Natural killer cell treated with Interleukin-12 subunit alpha and Interleukin-12 subunit beta and Interleukin-15 and Interleukin-18, amount 100 ng/mL, for 72 hours (primary cell): ENCODE measurements at regions not wholly inside any gene's neighbourhood (a gene's known extent, or its start where the extent isn't known, plus 50 kb on each side); places are given as distances from the start of the nearest gene placed in this dataset.

Experiments
- ATAC-seq, 2 donors: fragments of 150-1000 bp; cut with Tn5 transposase in 1 of 2; sonication (Bioruptor Pico), chemical (Tn5 transposase) in 1 of 2; 2 replicates each; pipeline ENCODE4 v1.10.0; 2021
- DNase-seq: peaks from one replicate; pipeline ENCODE4 v3.0.0; 2022; ENCODE audit warnings: low spot score
- H3K27ac Mint-ChIP-seq, 2 donors: 1 replicate in 1 of 2; 2 replicates in 1 of 2; pipeline ENCODE4 v1.8.0; 2022; ENCODE audit warnings: mixed read lengths in 2 of 2, mild to moderate bottlenecking in 1 of 2, moderate library complexity in 1 of 2
- H3K27me3 Mint-ChIP-seq, 2 donors: 1 replicate in 1 of 2; 2 replicates in 1 of 2; pipeline ENCODE4 v1.8.0; 2022; ENCODE audit warnings: mixed read lengths in 2 of 2
- H3K36me3 Mint-ChIP-seq: one replicate; pipeline ENCODE4 v1.8.0; 2022; ENCODE audit warnings: mixed read lengths
- H3K4me1 Mint-ChIP-seq, 2 donors: 1 replicate in 1 of 2; 2 replicates in 1 of 2; pipeline ENCODE4 v1.8.0; 2022; ENCODE audit warnings: low read depth in 2 of 2, mixed read lengths in 2 of 2, mild to moderate bottlenecking in 1 of 2
- H3K4me3 Mint-ChIP-seq: one replicate; pipeline ENCODE4 v1.8.0; 2022; ENCODE audit warnings: mixed read lengths
- H3K9me3 Mint-ChIP-seq: 2 replicates; pipeline ENCODE4 v1.8.0; 2022; ENCODE audit warnings: mixed read lengths

DNA sequence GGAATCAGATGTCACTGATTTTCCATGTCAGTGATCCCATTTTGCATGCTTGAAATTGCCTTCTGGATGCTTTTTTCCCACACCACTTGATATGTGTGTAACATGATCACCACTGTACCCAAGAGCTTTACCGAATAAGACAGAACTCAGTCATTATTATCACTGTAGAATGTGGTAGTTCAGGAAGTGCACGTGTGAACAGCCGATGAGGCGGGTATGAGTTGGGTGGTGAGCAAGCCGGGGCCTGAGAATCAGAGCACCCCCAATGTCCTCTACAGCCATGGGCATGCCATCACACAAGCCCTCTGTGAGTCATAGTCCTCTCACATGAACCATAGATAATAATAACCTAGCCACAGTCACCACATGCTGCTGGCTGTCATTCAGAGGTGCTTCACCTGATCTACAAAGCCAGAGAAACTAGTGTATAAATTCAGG is 470.8 kb downstream of the SOX2 start:
- no peak for DNase-seq
- H3K4me1 Mint-ChIP-seq, result no peaks in the 10 kb centered on the region
- no peak for ATAC-seq

DNA sequence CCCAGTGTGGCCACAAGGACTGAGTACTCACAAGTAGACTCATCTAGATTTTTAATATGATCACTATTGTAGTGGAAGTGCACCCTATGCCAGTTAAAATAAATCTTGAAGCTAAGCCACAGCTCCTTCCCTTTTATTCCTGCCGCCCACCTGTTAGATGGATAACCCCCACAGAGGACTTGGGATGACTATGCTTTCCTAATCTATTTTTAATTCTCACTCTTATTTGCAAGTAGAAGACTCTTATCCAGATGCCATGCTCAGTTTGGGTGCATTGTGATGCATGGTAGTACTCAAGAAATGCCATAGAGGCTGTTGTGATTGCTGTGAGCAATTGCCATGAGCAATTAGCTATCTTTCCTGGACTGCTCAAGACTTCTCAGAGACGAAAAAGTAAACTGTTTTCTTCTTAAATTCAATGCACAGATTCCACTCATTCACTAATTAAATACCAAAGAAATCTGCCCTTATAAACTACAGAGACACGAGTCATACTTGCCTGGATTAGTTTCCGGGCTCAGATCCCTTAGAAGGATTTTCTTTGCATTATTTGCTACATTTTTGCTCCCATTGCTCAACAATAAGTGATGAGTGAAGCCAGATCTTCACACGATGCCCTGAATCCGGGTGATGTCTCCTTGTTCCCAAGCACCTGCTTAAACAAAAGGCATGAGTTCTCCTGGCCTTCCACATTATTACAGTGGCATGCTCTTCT is 472.1 kb downstream of the SOX2 start:
- Mint-ChIP-seq H3K9me3 (peaks cover 8% of the 10 kb centered on the region), H3K36me3 (no peaks in the 10 kb centered on the region), H3K4me3 (no peak overlapping the region), H3K27ac (no peak overlapping the region), H3K4me1 (no peaks in the 10 kb centered on the region), H3K27me3 (no peaks in the 10 kb centered on the region)
- DNase-seq, result no peak
- no peak for ATAC-seq

More for the DNA sequence above, 470.8 kb downstream of the SOX2 start:
- Mint-ChIP-seq H3K36me3 (no peaks in the 10 kb centered on the region), H3K4me3 (no peak overlapping the region), H3K9me3 (peaks cover 6% of the 10 kb centered on the region), H3K27me3 (no peaks in the 10 kb centered on the region), H3K27ac (no peak overlapping the region)

DNA sequence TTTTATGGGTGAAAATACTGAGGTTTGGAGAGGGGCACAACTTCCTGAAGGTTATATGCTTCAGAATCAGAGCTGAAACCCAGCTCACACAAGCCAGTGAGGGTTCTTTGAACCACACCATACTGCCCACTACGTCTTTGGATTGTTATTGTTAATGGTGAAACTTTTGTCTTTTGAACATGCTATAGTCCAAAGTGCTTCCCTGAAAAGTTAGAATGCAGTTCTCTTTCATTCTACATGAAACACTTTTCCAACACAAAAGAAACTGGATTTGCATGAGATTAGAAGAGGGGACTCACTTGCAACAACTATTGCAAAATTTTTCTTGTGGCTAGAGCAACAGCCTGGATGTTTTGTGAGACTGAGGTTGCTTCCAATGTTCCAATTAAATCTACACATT is 473.6 kb downstream of the SOX2 start:
- ATAC-seq, result no peak
- H3K36me3 Mint-ChIP-seq, result no peaks in the 10 kb centered on the region
- H3K27ac Mint-ChIP-seq, result no peak overlapping the region
- H3K4me1 Mint-ChIP-seq, result no peaks in the 10 kb centered on the region
- H3K9me3 Mint-ChIP-seq, result peaks cover 8% of the 10 kb centered on the region
- no peak overlapping the region for H3K4me3 Mint-ChIP-seq
- DNase-seq, result no peak
- H3K27me3 Mint-ChIP-seq, result no peaks in the 10 kb centered on the region

DNA sequence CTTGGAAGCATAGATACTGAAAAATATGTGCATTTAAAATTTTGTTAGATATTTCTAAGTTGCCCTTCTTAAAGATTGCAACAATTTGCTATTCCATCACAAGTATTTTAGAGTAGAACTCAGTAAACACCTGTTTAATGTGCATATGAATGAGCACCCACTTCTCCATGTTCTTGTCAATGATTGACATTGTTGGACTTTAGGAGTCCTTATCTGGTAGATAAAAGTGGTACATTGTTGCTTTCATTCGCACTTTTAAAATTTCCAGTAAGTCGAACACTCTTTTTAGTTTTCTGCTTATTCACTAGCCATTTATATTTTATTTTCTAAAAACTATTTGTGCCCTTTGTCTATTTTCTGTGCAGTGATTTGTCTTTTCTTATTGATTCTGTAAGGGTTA is 478.3 kb downstream of the SOX2 start:
- Mint-ChIP-seq H3K36me3 (no peaks in the 10 kb centered on the region), H3K27ac (no peak overlapping the region), H3K9me3 (peaks cover 4% of the 10 kb centered on the region), H3K4me1 (no peaks in the 10 kb centered on the region), H3K4me3 (no peak overlapping the region), H3K27me3 (no peaks in the 10 kb centered on the region)
- DNase-seq (no peak), ATAC-seq (no peak)

DNA sequence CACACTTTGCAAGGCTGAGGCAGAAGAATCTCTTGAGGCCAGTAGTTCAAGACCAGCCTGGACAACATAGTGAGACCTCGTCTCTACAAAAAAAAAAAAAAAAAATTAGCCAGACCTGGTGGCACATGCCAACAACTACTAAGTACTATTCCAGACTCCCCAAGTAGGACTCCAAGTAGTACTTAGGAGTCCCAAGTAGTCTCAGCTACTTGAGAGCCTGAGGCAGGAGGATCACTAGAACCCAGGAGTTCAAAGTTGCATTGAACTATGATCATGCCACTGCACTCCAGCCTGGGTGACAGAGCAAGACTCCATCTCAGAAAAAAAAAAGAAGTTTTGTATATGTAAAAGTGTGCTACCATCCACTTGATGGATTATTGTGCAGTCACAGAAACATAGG is 486.6 kb downstream of the SOX2 start:
- Mint-ChIP-seq H3K4me3 (no peak overlapping the region), H3K27me3 (no peaks in the 10 kb centered on the region), H3K36me3 (no peaks in the 10 kb centered on the region), H3K27ac (no peak overlapping the region), H3K4me1 (no peaks in the 10 kb centered on the region), H3K9me3 (no peaks in the 10 kb centered on the region)
- no peak for DNase-seq
- no peak for ATAC-seq

DNA sequence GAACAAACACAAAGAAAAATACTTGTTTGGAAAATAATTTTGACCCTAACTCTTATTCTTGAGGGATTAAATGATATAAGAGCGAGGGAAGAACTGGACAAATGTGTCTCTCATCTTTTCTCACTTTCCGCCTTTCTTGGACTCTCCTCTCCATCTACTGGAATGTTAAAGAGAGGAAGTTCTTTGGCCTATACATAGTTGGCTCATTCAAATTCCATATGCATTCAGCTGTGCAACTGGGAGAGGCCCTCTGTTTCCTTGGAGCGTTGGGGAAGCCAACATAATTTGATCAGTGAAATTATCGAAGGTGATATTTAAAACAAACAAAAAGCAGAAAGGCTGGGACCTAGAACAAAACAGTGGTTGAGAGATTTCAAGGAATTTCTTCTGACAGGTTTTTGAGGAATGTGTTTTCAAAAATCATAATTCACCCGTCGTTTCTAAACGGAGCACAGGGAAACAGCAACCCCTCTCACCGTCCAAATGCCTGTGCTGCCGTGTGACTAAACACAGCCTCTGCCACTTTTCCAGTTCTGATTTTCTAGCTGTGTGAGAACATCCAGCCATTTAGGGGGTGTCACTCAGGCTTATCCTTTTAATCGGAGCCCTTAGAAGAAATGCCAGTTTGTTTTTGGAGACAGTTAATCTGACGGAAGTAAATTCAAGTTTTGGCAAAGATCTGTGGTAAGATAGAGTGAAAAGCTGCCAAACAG is 489.9 kb downstream of the SOX2 start:
- Mint-ChIP-seq H3K27ac (no peak overlapping the region), H3K4me1 (no peaks in the 10 kb centered on the region), H3K36me3 (no peaks in the 10 kb centered on the region), H3K9me3 (no peaks in the 10 kb centered on the region), H3K27me3 (no peaks in the 10 kb centered on the region), H3K4me3 (no peak overlapping the region)
- no peak for ATAC-seq
- DNase-seq, result no peak

DNA sequence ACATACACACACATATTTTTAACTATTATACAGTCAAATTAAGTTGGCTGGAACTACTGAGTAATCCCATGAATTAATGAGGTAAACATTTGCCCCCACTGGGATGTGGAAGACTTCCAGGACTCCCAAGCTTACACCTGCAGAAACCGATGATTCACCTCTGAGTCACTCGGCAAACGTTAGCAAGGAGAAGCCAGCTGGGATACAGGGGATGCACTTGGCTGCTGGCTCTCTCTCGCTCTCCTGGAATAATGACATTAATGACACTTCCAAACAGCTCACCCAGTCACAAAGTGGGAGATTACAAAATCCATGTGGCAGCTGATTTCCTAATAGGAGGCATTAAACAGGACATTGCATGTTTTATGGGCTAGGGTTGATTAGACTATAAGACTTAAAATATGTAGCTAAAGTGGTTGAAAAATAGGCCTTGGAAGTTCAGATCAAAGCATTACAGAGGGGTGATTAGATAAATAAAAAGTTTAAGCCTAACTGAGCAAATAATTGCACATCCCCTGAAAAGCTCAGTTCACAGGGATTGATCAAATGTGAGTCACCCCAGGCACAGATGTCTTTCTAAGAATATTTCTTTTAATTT is 500.9 kb downstream of the SOX2 start:
- ATAC-seq, result no peak

DNA sequence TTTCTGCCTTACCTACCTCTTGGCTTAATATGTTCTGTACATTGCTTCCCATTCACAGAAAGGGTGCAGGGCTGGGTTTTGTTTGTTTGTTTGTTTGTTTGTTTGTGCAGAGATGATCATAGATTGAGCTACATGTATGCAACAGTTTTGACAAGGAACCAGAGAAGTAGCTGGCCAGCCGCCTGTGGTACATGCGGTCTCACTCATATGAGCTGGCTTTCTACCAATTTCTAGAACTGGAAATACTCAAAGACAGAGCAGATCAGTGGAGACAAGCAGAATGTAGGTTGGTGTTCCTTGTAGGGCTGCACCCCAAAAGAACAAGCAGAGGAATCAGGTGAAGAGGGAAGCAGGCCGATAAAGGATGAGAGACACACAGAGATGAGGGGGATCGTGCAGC is 502.7 kb downstream of the SOX2 start:
- ATAC-seq, result no peak
- Mint-ChIP-seq H3K9me3 (peaks cover 7% of the 10 kb centered on the region), H3K4me3 (no peak overlapping the region), H3K4me1 (no peaks in the 10 kb centered on the region), H3K36me3 (no peaks in the 10 kb centered on the region), H3K27ac (no peak overlapping the region), H3K27me3 (no peaks in the 10 kb centered on the region)
- DNase-seq, result no peak

More for the DNA sequence above, 500.9 kb downstream of the SOX2 start:
- DNase-seq, result no peak
- H3K27ac Mint-ChIP-seq, result no peak overlapping the region
- H3K27me3 Mint-ChIP-seq, result no peaks in the 10 kb centered on the region
- peaks cover 7% of the 10 kb centered on the region for H3K9me3 Mint-ChIP-seq
- H3K4me1 Mint-ChIP-seq, result no peaks in the 10 kb centered on the region
- no peak overlapping the region for H3K4me3 Mint-ChIP-seq
- H3K36me3 Mint-ChIP-seq, result no peaks in the 10 kb centered on the region

DNA sequence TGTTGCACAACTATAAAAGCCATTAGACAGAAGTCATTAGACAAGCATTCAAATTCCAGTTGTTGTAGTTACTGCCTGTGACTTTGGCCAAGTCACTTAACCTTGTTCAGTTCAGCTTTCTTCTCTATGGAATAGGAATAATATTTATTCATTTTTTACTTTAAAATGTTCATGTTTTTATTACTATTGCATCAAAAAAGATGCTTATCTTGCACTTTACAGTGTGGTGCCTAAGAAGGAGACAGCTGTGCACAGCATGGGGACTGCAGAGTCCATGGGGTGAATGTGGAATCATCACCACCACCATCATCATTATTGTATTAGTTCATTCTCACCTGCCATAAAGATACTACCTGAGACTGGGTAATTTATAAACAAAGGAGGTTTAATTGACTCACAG is 504.2 kb downstream of the SOX2 start:
- DNase-seq (no peak), ATAC-seq (no peak)
- H3K27me3 Mint-ChIP-seq, result no peaks in the 10 kb centered on the region
- no peaks in the 10 kb centered on the region for H3K36me3 Mint-ChIP-seq
- H3K9me3 Mint-ChIP-seq, result peaks cover 7% of the 10 kb centered on the region
- no peak overlapping the region for H3K27ac Mint-ChIP-seq
- H3K4me3 Mint-ChIP-seq, result no peak overlapping the region
- H3K4me1 Mint-ChIP-seq, result no peaks in the 10 kb centered on the region

DNA sequence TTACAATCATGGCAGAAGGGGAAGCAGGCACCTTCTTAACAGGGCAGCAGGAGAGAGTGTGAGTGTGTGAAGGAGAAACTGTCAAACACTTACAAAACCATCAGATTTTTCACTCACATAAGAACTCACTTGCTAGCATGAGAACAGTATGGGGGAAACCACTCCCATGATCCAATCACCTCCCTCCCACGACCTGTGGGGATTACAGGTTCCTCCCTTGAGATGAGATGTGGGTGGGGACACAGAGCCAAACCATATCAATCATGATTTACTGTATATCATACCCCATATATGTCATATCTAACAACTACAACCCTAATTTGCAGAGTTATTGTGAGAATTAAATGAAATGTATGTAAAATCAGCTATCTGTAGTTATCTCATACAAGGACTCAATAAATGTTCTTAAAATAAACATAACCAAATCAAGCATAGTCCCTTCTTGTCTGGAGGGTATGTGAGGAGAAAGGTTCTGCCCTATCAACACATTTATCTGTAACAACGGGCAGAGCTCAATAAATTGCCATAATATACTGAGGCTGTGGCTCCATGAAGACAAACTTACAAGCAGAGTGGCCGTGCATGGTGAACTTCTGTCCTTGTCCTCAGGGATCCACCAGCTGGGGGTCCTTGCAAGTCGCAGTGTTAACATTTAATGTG is 504.7 kb downstream of the SOX2 start:
- ATAC-seq (no peak), DNase-seq (no peak)
- Mint-ChIP-seq H3K9me3 (peaks cover 4% of the 10 kb centered on the region), H3K4me1 (no peaks in the 10 kb centered on the region), H3K27ac (no peak overlapping the region), H3K27me3 (no peaks in the 10 kb centered on the region), H3K4me3 (no peak overlapping the region), H3K36me3 (no peaks in the 10 kb centered on the region)

DNA sequence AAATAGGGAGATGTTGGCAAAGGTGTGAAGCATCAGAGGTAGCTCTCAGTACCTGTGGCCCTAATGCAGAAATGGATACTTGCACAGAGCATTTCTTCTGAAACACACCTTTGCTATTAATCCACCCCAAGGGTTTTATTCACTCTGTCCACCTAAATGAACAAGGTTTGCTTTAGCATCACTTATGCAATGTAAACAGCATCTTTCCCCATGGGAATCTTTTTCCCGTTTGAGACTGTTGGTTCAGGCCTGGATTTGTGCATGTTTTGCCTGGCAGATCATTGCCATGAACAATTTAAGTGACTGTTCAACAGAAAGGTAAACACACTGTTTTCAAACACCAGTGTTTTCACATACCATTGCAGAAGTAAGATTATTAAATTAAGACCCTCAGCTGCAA is 508.3 kb downstream of the SOX2 start:
- H3K27ac Mint-ChIP-seq, result no peak overlapping the region
- DNase-seq (no peak), ATAC-seq (no peak)
- H3K4me3 Mint-ChIP-seq, result no peak overlapping the region
- H3K36me3 Mint-ChIP-seq, result no peaks in the 10 kb centered on the region
- no peaks in the 10 kb centered on the region for H3K27me3 Mint-ChIP-seq
- no peaks in the 10 kb centered on the region for H3K4me1 Mint-ChIP-seq
- H3K9me3 Mint-ChIP-seq, result peaks cover 3% of the 10 kb centered on the region

DNA sequence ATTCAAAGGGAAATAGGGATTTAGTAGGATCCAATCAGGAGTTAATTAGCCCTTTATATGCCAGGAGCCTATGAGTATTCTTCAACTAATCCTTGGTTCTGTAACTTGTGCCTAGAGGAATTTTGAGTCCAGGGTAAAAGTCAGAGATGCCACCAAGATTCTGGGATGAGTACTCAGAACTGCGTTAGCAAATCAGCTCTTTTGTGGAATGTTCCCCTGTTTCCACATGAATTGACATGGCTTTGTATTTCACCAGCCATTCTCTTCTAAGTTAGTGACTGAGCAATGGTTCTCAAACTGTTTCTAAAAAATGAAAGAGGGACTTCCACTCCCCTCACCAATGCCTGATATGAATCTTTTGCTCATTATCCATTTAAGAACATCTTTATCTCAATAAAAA is 508.7 kb downstream of the SOX2 start:
- ATAC-seq, result no peak
- H3K27me3 Mint-ChIP-seq, result no peaks in the 10 kb centered on the region

DNA sequence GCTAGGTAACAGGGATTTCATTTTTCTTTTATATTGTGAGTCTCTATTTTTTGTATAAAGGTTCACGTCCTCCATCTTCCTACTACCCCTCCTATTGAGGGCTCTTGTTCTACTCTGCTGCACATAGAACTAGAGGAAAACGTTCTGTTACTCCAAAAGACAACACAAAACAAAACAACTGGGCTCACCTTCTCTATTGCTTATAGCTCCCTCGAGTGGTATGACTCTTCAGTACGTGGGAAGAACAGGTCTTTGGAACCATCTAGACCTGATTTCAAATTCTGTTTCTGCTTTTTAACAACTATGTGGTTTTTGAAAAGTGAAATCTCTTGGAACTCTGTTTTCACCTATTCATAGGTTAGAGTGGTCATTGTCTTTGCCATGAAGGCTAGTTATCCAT is 515.3 kb downstream of the SOX2 start:
- Mint-ChIP-seq H3K27ac (no peak overlapping the region), H3K4me1 (no peaks in the 10 kb centered on the region), H3K27me3 (no peaks in the 10 kb centered on the region), H3K9me3 (peaks cover 13% of the 10 kb centered on the region), H3K4me3 (no peak overlapping the region), H3K36me3 (no peaks in the 10 kb centered on the region)
- ATAC-seq, result no peak
- no peak for DNase-seq

More for the DNA sequence above, 508.7 kb downstream of the SOX2 start:
- no peak for DNase-seq
- H3K9me3 Mint-ChIP-seq, result peaks cover 6% of the 10 kb centered on the region
- H3K36me3 Mint-ChIP-seq, result no peaks in the 10 kb centered on the region
- H3K27ac Mint-ChIP-seq, result no peak overlapping the region
- no peaks in the 10 kb centered on the region for H3K4me1 Mint-ChIP-seq
- no peak overlapping the region for H3K4me3 Mint-ChIP-seq

DNA sequence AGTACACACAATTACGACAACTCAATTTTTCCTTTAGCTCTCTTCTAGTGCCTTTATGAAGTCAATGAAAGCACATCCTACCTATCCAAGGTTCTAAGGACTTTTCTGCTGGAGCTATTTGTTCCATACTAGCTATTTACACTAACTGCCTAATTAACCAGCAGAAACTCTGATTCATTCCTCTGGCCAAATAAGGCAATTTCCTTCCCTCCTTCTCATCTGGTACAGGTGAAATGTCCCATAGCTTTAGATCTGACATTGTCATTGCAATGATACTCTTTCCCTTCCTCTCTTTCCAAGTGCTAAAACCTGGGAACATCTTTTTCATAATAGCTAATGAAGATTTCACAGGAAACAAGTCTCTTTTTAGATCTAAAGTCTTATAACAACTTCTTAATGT is 521.7 kb downstream of the SOX2 start:
- no peak for ATAC-seq

More for the DNA sequence above, 521.7 kb downstream of the SOX2 start:
- DNase-seq, result no peak
- no peaks in the 10 kb centered on the region for H3K4me1 Mint-ChIP-seq
- peaks cover 3% of the 10 kb centered on the region for H3K9me3 Mint-ChIP-seq
- H3K36me3 Mint-ChIP-seq, result no peaks in the 10 kb centered on the region
- no peak overlapping the region for H3K27ac Mint-ChIP-seq
- no peaks in the 10 kb centered on the region for H3K27me3 Mint-ChIP-seq
- no peak overlapping the region for H3K4me3 Mint-ChIP-seq
